ENCODE measurements at regions not wholly inside any gene's neighbourhood (a gene's known extent, or its start where the extent isn't known, plus 50 kb on each side); places are given as distances from the start of the nearest gene placed in this dataset.
A peak's percentile ranks its signal among the peaks of the same experiment; 100 is the strongest.

- TF ChIP-seq CTCF (conservative IDR thresholded peaks at IDR 0.05) = no peak
- no peak overlapping the region for H3K27ac ChIP-seq
Measured at GRCh38 chr4:185872747-185873380, 60.9 kb upstream of the SORBS2 start.

- TF ChIP-seq CTCF (conservative IDR thresholded peaks at IDR 0.05) = no peak
- H3K27ac ChIP-seq = no peak overlapping the region
Measured at GRCh38 chr4:185874516-185875230, 62.7 kb upstream of the SORBS2 start.

- no peak overlapping the region for H3K27ac ChIP-seq
- TF ChIP-seq CTCF (conservative IDR thresholded peaks at IDR 0.05) = no peak
Measured at GRCh38 chr4:185875316-185875907, 63.4 kb upstream of the SORBS2 start.

GRCh38 chr4:185878633-185879032 is 66.6 kb upstream of the SORBS2 start:
- peak overlapping the region; percentile 28; the same call in 1 of the 2 replicates for H3K27ac ChIP-seq
- TF ChIP-seq CTCF (conservative IDR thresholded peaks at IDR 0.05) = no peak

- H3K27ac ChIP-seq = peak overlapping the region; percentile 94
- no peak for TF ChIP-seq CTCF (conservative IDR thresholded peaks at IDR 0.05)
Measured at GRCh38 chr4:185879666-185880312, 67.8 kb upstream of the SORBS2 start.

- peak overlapping the region; percentile 94 for H3K27ac ChIP-seq
- no peak for TF ChIP-seq CTCF (conservative IDR thresholded peaks at IDR 0.05)
Measured at GRCh38 chr4:185880571-185880970, 68.6 kb upstream of the SORBS2 start.

- H3K27ac ChIP-seq = peak overlapping the region; percentile 94
- no peak for TF ChIP-seq CTCF (conservative IDR thresholded peaks at IDR 0.05)
Measured at GRCh38 chr4:185881430-185881829, 69.4 kb upstream of the SORBS2 start.
